ENCODE measurements at regions not wholly inside any gene's neighbourhood (a gene's known extent, or its start where the extent isn't known, plus 50 kb on each side); places are given as distances from the start of the nearest gene placed in this dataset.

GRCh38 chr10:36042135-36042534 lies 400.0 kb upstream of the FZD8 start (continued):
- no peak for TF ChIP-seq CHD7 (IDR thresholded peaks at IDR 0.05; ENCODE audit: insufficient replicate concordance, low read length)
- no peak for TF ChIP-seq TCF12 (IDR thresholded peaks at IDR 0.05; ENCODE audit: low read depth, low read length)
- TF ChIP-seq USF2 (IDR thresholded peaks at IDR 0.05; ENCODE audit: low read length) = no peak
